ENCODE measurements at regions not wholly inside any gene's neighbourhood (a gene's known extent, or its start where the extent isn't known, plus 50 kb on each side); places are given as distances from the start of the nearest gene placed in this dataset.

DNA sequence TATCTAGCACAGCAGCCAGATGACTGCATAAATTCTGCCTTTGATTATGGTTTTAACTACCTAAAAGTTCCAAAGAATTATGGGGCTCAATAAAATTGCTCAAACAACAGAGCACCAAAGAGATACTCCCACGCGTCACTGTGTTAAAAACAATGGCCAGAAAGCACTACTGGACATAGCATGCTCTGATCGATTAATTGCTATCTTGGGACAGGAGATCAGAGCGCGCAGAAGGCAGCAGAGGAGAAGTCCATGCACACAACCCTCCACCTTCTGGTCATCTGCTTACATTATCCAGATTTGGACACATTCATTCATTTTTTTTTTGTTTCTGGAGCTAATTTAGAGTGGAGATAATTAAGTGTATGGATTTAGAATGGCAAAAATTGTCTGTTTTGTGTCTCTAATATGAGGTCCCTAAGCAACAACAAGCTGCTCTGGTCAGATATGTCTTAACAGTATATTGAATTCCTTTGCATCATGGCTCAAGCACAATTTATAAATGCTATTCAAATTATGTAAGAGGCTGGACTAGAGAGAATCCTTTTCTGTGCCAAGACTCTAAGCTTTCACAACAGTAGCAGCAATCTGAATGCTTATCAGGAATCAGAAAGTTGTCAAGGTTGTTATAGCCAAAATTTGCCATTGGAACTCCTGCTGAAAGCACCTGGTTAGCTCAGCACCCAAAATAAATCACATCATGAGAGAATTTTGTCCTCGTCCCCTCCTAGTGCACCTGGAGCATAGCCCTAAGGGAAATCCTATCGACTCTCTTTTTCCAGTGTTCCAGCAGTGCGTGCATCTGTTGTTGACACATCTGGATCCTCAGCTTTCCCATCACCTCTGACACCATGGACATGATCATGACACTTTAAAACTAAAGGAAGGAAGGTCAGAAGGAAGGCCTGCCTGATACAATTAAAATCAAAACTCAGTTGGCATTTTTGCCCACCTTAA, 98.6 kb upstream of the HMHB1 start:
- Histone ChIP-seq H3K4me3 (ENCODE audit: low read depth, low read length) (no peak overlapping the region), H3K36me3 (ENCODE audit: control insufficient read depth, insufficient read depth, low read length) (no peaks in the 10 kb centered on the region), H3K27me3 (ENCODE audit: control insufficient read depth, insufficient read depth, low read length) (no peaks in the 10 kb centered on the region)
- ChIA-PET CTCF (no interaction called here), POLR2A (no interaction called here)
- TF ChIP-seq, protein P1, sequence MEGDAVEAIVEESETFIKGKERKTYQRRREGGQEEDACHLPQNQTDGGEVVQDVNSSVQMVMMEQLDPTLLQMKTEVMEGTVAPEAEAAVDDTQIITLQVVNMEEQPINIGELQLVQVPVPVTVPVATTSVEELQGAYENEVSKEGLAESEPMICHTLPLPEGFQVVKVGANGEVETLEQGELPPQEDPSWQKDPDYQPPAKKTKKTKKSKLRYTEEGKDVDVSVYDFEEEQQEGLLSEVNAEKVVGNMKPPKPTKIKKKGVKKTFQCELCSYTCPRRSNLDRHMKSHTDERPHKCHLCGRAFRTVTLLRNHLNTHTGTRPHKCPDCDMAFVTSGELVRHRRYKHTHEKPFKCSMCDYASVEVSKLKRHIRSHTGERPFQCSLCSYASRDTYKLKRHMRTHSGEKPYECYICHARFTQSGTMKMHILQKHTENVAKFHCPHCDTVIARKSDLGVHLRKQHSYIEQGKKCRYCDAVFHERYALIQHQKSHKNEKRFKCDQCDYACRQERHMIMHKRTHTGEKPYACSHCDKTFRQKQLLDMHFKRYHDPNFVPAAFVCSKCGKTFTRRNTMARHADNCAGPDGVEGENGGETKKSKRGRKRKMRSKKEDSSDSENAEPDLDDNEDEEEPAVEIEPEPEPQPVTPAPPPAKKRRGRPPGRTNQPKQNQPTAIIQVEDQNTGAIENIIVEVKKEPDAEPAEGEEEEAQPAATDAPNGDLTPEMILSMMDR (IDR thresholded peaks at IDR 0.05; ENCODE audit: insufficient read depth, low read depth, low read length): no peak
- DNase-seq (ENCODE audit: low read depth): no peak

DNA sequence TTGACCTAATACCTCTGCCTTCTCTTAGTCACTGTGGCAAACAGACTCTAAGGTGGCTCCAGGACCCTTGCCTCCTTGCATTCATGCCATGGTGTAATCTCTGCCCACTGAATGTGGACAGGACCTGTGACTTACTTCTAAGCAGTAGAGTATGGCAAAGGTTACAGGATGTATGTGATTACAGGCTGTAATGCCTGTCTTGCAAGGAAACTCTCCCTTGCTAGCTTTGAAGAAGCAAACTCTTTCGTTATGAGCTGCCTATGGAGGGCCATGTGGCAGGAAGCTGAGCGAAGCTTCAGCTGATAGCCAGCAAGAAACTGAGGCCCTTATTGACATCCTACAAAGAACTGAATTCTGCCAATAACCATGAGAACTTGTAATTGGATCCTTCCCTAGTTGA, 103.3 kb upstream of the HMHB1 start:
- H3K36me3 ChIP-seq (ENCODE audit: control insufficient read depth, insufficient read depth, low read length): no peaks in the 10 kb centered on the region
- no peak overlapping the region for H3K4me3 ChIP-seq (ENCODE audit: low read depth, low read length)
- CTCF ChIA-PET: interaction anchor here (1.1 kb wide), 1 partner anchor 9 kb away, joined by 3 read pairs; no protein-coding TSS in a partner anchor
- no peak for DNase-seq (ENCODE audit: low read depth)
- POLR2A ChIA-PET: no interaction called here
- H3K27me3 ChIP-seq (ENCODE audit: control insufficient read depth, insufficient read depth, low read length): no peaks in the 10 kb centered on the region
- TF ChIP-seq, protein P1 (IDR thresholded peaks at IDR 0.05; ENCODE audit: insufficient read depth, low read depth, low read length): no peak

DNA sequence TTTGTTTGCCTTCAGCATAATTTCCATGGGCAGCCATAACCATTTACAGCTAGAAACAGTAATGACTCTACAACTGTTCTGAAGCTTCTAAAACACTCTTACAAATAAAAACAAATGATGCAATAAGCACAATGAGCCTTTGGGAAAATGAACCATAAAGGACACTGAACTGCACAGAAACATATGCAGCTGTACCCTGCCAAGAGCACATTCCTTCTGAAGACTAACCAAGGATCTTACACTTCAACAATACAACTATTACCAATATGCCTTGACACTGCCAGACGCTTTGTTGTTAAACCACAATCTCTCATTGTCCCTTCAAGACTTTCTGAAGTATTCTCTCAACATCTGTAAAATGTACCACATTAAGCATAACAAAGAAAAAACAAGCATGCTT, 104.2 kb upstream of the HMHB1 start:
- Histone ChIP-seq H3K4me3 (ENCODE audit: low read depth, low read length) (no peak overlapping the region), H3K27me3 (ENCODE audit: control insufficient read depth, insufficient read depth, low read length) (no peaks in the 10 kb centered on the region), H3K36me3 (ENCODE audit: control insufficient read depth, insufficient read depth, low read length) (no peaks in the 10 kb centered on the region)
- no peak for DNase-seq (ENCODE audit: low read depth)
- POLR2A ChIA-PET: interaction anchor here (0.7 kb wide), 1 partner anchor 20 kb away, joined by 20 read pairs; no protein-coding TSS in a partner anchor
- CTCF ChIA-PET: interaction anchor here (0.9 kb wide), 1 partner anchor 14 kb away, joined by 3 read pairs; no protein-coding TSS in a partner anchor
- TF ChIP-seq, protein P1 (IDR thresholded peaks at IDR 0.05; ENCODE audit: insufficient read depth, low read depth, low read length): no peak

DNA sequence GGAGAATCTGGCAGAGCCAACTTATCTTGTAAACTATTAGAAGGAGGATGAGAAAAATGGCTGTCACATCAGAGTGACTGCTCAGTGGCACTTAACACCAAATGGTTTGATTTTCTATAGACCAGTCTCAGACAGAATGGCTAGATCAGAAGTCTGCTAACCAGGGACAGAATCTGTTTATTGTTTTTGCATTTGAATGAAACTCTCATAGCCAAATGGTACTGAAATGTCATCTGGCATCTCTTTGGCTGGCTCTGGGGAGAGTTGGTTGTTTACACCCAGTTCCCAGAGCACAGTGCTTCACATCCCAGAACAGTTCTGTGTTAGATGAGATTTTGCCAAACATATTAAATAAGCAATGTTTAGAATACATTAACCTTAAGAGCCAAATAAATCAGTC, 106.6 kb upstream of the HMHB1 start:
- DNase-seq (ENCODE audit: low read depth): no peak
- Histone ChIP-seq H3K36me3 (ENCODE audit: control insufficient read depth, insufficient read depth, low read length) (no peaks in the 10 kb centered on the region), H3K4me3 (ENCODE audit: low read depth, low read length) (no peak overlapping the region), H3K27me3 (ENCODE audit: control insufficient read depth, insufficient read depth, low read length) (no peaks in the 10 kb centered on the region)
- POLR2A ChIA-PET: no interaction called here
- TF ChIP-seq, protein P1 (IDR thresholded peaks at IDR 0.05; ENCODE audit: insufficient read depth, low read depth, low read length): no peak
- CTCF ChIA-PET: no interaction called here

DNA sequence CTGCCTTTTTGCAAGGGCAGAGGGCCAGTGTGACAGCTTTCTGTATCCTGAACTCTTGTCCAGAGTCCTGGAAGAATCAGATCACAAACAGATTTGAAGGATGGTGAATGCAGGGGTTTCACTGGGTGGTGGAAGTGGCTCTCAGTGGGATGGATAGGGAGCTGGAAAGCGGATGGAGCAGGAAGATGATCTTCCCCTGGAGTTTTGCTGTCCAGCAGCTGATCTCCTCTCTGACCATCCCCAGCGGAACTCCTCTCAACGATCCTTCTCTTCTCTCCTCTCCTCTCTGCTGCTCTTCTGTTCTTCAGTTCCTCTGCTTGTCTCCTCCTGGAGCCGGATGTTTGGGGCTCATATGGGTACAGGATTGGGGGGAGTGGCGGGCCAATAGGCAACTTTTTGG, 108.3 kb upstream of the HMHB1 start:
- Histone ChIP-seq H3K4me3 (ENCODE audit: low read depth, low read length) (no peak overlapping the region), H3K36me3 (ENCODE audit: control insufficient read depth, insufficient read depth, low read length) (no peaks in the 10 kb centered on the region), H3K27me3 (ENCODE audit: control insufficient read depth, insufficient read depth, low read length) (no peaks in the 10 kb centered on the region)
- no peak for DNase-seq (ENCODE audit: low read depth)
- CTCF ChIA-PET: no interaction called here
- POLR2A ChIA-PET: no interaction called here
- TF ChIP-seq, protein P1 (IDR thresholded peaks at IDR 0.05; ENCODE audit: insufficient read depth, low read depth, low read length): no peak

All from BJ (cell line).